ENCODE measurements at regions not wholly inside any gene's neighbourhood (a gene's known extent, or its start where the extent isn't known, plus 50 kb on each side); places are given as distances from the start of the nearest gene placed in this dataset.

GRCh38 chr20:48338717-48339116, 489.1 kb downstream of the PREX1 start:
- no peaks in the 10 kb centered on the region for H3K9me3 ChIP-seq
- no peaks in the 10 kb centered on the region for H3K4me1 ChIP-seq (ENCODE audit: control insufficient read depth in 1 of 2, insufficient read depth in 1 of 2, low read depth in 1 of 2, low read length in 1 of 2)
- H3K27me3 ChIP-seq, result peaks cover 3% of the 10 kb centered on the region
- H3K4me3 ChIP-seq (ENCODE audit: low read depth in 1 of 2, low read length in 1 of 2), result no peak overlapping the region
- no peaks in the 10 kb centered on the region for H3K36me3 ChIP-seq
- no peak overlapping the region for H3K27ac ChIP-seq
- no peak for TF ChIP-seq CTCF (IDR thresholded peaks at IDR 0.05)

- Histone ChIP-seq H3K36me3 (no peaks in the 10 kb centered on the region), H3K27me3 (peaks cover 16% of the 10 kb centered on the region), H3K4me1 (ENCODE audit: control insufficient read depth in 1 of 2, insufficient read depth in 1 of 2, low read depth in 1 of 2, low read length in 1 of 2) (no peaks in the 10 kb centered on the region), H3K4me3 (ENCODE audit: low read depth in 1 of 2, low read length in 1 of 2) (no peak overlapping the region), H3K9me3 (no peaks in the 10 kb centered on the region), H3K27ac (no peak overlapping the region)
- TF ChIP-seq CTCF (IDR thresholded peaks at IDR 0.05), result no peak
Measured at GRCh38 chr20:48336597-48336996, 491.2 kb downstream of the PREX1 start.

- Histone ChIP-seq H3K4me3 (ENCODE audit: low read depth in 1 of 2, low read length in 1 of 2) (no peak overlapping the region), H3K27me3 (peaks cover 21% of the 10 kb centered on the region), H3K27ac (no peak overlapping the region), H3K36me3 (no peaks in the 10 kb centered on the region), H3K4me1 (ENCODE audit: control insufficient read depth in 1 of 2, insufficient read depth in 1 of 2, low read depth in 1 of 2, low read length in 1 of 2) (no peaks in the 10 kb centered on the region), H3K9me3 (no peaks in the 10 kb centered on the region)
- TF ChIP-seq CTCF (IDR thresholded peaks at IDR 0.05), result no peak
Measured at GRCh38 chr20:48335308-48336050, 492.3 kb downstream of the PREX1 start.

GRCh38 chr20:48333707-48334106, 494.1 kb downstream of the PREX1 start:
- no peak for TF ChIP-seq CTCF (IDR thresholded peaks at IDR 0.05)
- no peak overlapping the region for H3K4me3 ChIP-seq (ENCODE audit: low read depth in 1 of 2, low read length in 1 of 2)
- no peaks in the 10 kb centered on the region for H3K9me3 ChIP-seq
- H3K36me3 ChIP-seq, result no peaks in the 10 kb centered on the region
- H3K27me3 ChIP-seq, result peaks cover 21% of the 10 kb centered on the region
- no peak overlapping the region for H3K27ac ChIP-seq
- H3K4me1 ChIP-seq (ENCODE audit: control insufficient read depth in 1 of 2, insufficient read depth in 1 of 2, low read depth in 1 of 2, low read length in 1 of 2), result no peaks in the 10 kb centered on the region

- Histone ChIP-seq H3K36me3 (no peaks in the 10 kb centered on the region), H3K9me3 (no peaks in the 10 kb centered on the region), H3K27me3 (peaks cover 21% of the 10 kb centered on the region), H3K4me3 (ENCODE audit: low read depth in 1 of 2, low read length in 1 of 2) (no peak overlapping the region), H3K4me1 (ENCODE audit: control insufficient read depth in 1 of 2, insufficient read depth in 1 of 2, low read depth in 1 of 2, low read length in 1 of 2) (no peaks in the 10 kb centered on the region), H3K27ac (no peak overlapping the region)
- TF ChIP-seq CTCF (IDR thresholded peaks at IDR 0.05), result no peak
Measured at GRCh38 chr20:48332555-48332954, 495.2 kb downstream of the PREX1 start.
